Stimulated activated naive CD8-positive, alpha-beta T cell treated with anti-CD3 and anti-CD28 coated beads, Interleukin-15, Interleukin-2, amounts not matched to agents 100 U/mL and 50 U/mL, for 24 hours (primary cell): ENCODE measurements at regions not wholly inside any gene's neighbourhood (a gene's known extent, or its start where the extent isn't known, plus 50 kb on each side); places are given as distances from the start of the nearest gene placed in this dataset.
"Not testable (repeated sequence)": the region's sequence is repeated elsewhere in the genome, so short reads cannot be mapped to it uniquely, and the experiment has no call there.

Experiments
- ATAC-seq: fragments of 150-1000 bp; cut with Tn5 transposase; one replicate; pipeline ENCODE4 v1.10.0; 2021
- DNase-seq: peaks from one replicate; pipeline ENCODE4 v3.0.0; 2021

DNA sequence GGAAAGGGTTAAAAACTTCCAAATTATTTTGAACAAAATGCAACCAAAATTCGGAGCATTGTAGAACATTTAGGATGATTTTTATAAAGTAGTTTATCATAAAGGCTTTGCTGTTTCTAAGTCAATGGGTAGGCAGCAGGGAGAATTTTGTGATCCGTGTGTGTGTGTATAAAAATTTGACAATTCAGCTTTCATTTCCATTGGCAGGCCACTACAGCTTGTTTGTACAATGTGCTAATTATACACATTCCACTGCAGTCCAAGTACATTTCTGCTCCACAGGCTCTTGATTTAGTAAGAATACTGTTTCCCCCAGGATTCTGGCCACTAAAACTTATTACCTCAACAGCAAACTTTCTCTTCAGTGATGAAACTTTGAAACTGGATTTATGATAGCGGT is 71.8 kb upstream of the LTBP1 start:
- no peak for ATAC-seq
- DNase-seq = no peak

DNA sequence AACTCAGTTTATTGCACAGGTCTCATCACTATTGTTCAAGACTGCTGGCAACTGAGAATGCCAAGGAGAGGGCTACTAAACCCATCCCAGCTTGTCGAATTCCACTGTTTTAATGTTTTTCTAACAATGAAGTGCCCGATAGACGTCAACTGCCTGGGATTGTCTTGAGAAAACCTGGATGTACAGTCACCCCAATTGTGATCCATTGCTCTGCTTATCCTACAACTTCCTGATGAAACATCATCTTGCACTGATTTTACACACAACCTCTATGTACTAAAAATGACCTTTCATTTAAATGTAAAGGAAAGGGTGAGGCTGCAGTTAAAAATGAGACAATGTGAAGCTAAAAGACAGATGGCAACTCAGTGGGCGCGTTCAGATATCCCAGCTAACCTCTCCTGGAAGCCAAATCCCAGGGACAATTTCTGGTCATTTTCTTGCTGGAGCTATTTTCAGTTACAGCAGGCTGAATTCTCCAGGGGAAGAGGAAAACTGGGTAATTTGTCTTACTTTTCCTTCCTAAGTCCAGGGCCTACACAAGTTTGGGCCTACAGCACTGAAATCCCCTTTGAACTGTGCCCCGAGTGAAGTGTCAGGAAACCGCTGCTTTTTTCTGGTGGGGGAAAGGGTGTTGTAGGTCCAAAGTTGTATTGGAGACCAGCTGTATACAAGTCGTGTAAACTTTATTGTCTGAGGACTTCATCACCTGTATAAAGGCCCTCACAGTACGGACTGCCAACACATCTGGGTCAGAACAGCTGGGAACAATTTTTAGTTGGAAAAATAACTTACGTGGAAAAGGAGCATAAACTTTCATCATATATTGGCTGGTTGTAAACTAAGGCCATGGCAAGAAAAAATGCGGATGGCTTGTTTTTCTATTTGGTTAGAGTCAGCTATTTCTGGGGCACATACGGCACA is 68.9 kb upstream of the LTBP1 start:
- ATAC-seq (no peak), DNase-seq (no peak)

DNA sequence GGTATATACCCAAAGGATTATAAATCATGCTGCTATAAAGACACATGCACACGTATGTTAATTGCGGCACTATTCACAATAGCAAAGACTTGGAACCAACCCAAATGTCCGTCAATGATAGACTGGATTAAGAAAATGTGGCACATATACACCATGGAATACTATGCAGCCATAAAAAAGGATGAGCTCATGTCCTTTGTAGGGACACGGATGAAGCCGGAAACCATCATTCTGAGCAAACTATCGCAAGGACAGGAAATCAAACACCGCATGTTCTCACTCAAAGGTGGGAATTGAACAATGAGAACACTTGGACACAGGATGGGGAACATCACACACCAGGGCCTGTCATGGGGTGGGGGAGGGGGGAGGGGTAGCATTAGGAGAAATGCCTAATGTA is 66.8 kb upstream of the LTBP1 start:
- not testable (repeated sequence) for ATAC-seq, DNase-seq

DNA sequence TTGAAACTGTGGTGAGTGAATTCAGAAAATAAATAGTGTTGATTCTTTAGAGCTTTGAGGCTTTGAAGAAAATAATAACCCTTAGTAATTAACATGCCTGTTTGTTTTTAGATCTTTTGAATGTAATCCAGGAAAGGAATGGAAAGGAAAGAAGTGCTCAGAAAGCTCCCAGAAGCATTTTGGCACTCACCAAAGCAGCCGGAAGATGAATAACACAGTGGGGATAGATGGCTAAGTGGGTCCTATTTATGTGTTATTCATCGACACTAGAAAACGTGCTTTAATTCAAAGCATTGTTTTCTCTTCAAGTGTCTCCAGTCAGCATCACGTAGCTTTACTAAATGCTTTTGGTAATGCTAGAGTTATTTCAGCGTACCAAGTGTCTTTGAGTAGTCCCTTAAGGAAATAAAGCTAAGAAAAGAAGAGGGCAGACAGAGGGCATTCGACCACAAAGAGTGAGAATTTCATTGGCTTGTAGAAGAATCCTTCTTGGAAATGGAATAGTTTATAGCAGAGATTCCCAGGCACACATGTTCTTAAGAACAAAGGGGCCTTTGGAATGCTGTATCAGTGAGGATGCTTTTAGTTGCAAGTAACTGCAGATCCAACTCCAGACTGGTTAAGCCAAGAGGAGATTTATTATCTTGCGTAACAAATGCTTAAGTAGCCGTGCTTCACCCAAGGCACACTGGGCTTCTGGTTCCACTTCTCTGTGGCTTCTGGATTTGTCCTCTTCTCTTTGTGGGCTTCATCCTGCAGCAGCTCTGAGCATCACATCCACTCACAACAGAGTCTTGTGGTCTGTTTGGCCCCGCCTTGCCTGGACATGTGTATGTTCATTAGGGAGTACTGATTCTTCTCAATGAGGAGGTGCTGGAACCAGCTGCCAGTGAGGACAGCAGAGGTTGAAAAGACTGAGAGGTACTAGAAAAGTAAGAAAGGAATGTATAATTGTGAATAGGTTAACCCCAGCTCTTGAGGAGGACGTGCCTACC is 63.6 kb upstream of the LTBP1 start:
- no peak for ATAC-seq
- no peak for DNase-seq

DNA sequence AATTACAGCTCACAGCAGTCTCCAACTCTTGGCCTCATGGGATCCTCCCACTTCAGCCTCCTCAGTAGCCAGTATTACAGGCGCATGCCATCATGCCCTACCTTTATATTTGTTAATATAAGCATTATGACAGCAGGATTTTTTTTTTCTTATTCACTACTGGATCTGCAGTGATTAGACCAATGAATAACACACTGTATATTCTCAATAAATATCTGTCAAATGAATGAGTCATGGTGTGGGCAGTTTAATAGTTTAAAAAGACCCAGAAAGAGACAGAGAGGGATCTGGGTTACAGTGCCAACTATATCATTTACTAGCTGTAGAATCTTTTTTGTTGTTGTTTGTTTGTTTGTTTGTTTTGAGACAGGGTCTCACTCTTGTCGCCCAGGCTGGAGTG is 62.4 kb upstream of the LTBP1 start:
- ATAC-seq = no peak
- no peak for DNase-seq

DNA sequence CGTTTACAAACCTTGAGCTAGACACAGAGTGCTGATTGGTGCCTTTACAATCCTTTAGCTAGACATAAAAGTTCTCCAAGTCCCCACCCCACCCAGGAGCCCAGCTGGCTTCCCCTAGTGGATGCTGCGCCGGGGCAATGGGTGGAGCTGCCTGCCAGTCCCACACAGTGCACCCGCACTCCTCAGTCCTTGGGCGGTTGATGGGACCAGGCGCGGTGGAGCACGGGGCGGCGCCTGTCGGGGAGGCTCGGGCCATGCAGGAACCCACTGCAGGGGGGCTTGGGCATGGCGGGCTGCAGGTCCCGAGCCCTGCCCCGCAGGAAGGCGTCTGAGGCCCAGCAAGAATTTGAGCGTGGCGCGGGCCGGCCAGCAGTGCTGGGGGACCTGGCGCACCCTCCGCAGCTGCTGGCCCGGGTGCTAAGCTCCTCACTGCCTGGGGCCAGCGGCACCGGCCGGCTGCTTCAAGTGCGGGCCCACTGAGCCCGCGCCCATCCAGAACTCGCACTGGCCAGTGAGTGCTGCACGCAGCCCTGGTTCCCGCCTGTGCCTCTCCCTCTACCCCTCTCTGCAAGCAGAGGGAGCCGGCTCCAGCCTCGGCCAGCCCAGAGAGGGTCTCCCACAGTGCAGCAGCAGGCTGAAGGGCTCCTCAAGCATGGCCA is 60.2 kb upstream of the LTBP1 start:
- not testable (repeated sequence) for DNase-seq, ATAC-seq

DNA sequence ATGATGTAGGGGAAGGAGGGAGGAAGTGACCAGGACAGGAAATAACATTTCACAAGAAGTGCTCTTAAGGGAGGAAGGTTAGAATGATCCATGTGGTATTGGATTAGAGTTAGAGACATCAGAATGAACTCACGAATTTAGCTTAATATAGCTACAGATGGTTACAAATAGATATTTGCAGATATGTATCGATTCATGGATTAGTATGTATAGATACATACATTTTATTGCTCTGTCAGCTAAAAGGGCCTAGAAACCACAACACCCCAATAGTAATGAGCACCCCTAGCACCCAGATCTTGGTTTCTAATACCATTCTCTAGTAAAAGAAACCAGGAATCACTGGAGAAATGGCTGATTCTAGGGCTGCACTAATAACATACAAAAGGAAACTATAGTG is 59.6 kb upstream of the LTBP1 start:
- DNase-seq (no peak), ATAC-seq (no peak)

DNA sequence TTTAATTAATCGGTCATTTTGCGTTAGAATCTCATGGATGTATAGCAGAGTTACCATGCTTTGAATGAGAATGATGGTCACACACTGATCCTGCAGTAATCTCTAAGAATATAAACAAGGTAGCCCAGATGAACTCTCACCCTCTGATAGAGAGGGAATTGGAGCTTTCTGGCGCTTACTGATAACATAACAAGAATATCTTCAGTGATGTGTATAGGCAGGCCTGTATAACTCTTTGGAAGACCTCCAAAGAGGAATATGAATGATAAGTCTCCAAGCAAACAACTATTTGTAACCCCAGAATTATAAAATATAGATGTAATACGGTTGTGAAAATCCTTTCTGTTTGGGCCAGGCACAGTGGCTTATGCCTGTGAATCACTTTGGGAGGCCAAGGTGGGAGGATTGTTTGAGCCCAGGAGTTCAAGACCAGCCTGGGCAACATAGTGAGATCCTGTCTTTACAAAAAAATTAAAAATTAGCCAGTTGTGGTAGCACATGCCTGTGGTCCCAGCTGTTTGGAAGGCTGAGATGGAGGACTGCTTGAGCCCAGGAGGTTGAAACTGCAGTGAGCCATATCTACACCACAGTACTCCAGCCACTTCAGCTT is 52.5 kb upstream of the LTBP1 start:
- no peak for ATAC-seq
- DNase-seq = no peak

DNA sequence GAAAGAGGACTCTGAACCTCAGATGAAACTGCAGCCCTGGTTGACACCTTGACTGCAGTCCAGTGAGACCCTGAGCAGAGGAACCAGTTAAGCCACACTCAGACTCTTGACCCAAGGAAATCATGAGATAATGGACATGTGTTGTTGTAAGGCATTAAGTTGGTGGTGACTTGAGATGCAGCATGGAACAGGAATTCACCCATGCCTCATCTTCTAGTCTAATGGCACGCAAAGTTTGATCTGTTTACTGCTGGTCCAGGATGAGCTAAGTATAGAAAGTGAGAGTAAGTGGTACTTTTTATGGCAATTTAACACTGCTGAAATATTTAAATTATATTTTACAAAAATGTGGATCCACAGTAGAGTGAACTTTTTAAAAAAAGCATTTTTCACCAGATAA is 51.3 kb upstream of the LTBP1 start:
- no peak for DNase-seq
- peak; percentile 23 for ATAC-seq
